NB4 (cell line): ENCODE measurements at regions not wholly inside any gene's neighbourhood (a gene's known extent, or its start where the extent isn't known, plus 50 kb on each side); places are given as distances from the start of the nearest gene placed in this dataset.

Experiments
- CTCF ChIP-seq: IDR thresholded peaks from one replicate; pipeline ENCODE4 v1.5.1; 2012; ENCODE audit warnings: low read depth, low read length
- MYC ChIP-seq: IDR thresholded peaks from 2 replicates; pipeline ENCODE4 v1.6.1; 2011; ENCODE audit warnings: low read depth, low read length

- TF ChIP-seq CTCF: no peak
- no peak for TF ChIP-seq MYC
These were observed 165.2 kb upstream of the DEFB112 start for GRCh38 chr6:50214937-50215336.
